Mesodermal cell (in vitro differentiated cells): ENCODE measurements at regions not wholly inside any gene's neighbourhood (a gene's known extent, or its start where the extent isn't known, plus 50 kb on each side); places are given as distances from the start of the nearest gene placed in this dataset.

Experiments used
- H3K27ac ChIP-seq: 2 replicates; pipeline ENCODE4 v1.7.0; 2013; ENCODE audit warnings: mild to moderate bottlenecking, low read depth, low read length, moderate library complexity; ENCODE audit not compliant: severe bottlenecking
- H3K36me3 ChIP-seq: 2 replicates; pipeline ENCODE4 v1.7.1; 2013; ENCODE audit warnings: mild to moderate bottlenecking, low read length, moderate library complexity; ENCODE audit not compliant: control insufficient read depth, insufficient read depth
- H3K4me1 ChIP-seq: one replicate; pipeline ENCODE4 v1.7.1; 2013; ENCODE audit warnings: mild to moderate bottlenecking, low read length; ENCODE audit not compliant: insufficient read depth, control insufficient read depth, poor library complexity, severe bottlenecking
- H3K4me3 ChIP-seq: 2 replicates; pipeline ENCODE4 v1.7.0; 2013; ENCODE audit warnings: low read length, control low read depth, mild to moderate bottlenecking; ENCODE audit not compliant: insufficient read depth, poor library complexity, severe bottlenecking; ENCODE audit errors: extremely low read depth
- H3K9me3 ChIP-seq: 2 replicates; pipeline ENCODE4 v1.7.1; 2013; ENCODE audit warnings: mild to moderate bottlenecking, low read length, moderate library complexity; ENCODE audit not compliant: control insufficient read depth
- WGBS, 2 experiments: methylation state at CpG; one replicate each; pipeline ENCODE4 v1.1.5; 2013; ENCODE audit warnings: missing lambda C conversion rate in 2 of 2; ENCODE audit not compliant: insufficient coverage in 2 of 2; 5-methylcytosine and 5-hydroxymethylcytosine counted together

DNA sequence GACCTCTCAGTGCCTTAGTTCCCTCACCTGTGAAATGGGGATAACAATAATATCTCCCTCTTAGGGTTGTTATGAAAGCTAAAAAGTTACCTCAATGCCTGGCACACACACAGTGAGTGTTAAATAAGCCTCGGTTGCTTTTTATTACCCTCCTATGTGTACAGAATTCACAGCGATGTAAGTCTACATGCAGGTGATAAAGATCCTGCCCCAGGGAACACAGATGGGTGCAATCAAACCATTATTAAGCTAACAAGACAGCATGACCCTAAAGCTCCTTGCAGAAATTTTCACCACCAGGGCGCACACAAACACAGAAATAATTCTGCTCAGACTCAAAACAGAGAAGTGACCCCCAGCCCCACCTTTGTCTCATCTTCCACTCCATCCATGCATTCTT, 261.9 kb downstream of the SNX10 start:
- Histone ChIP-seq H3K27ac (no peak overlapping the region), H3K4me3 (no peak overlapping the region), H3K9me3 (no peaks in the 10 kb centered on the region), H3K36me3 (no peaks in the 10 kb centered on the region), H3K4me1 (no peaks in the 10 kb centered on the region)
- WGBS, 2 experiments, result 77 to 95% methylated on average over 3 of the region's 3 CpGs

DNA sequence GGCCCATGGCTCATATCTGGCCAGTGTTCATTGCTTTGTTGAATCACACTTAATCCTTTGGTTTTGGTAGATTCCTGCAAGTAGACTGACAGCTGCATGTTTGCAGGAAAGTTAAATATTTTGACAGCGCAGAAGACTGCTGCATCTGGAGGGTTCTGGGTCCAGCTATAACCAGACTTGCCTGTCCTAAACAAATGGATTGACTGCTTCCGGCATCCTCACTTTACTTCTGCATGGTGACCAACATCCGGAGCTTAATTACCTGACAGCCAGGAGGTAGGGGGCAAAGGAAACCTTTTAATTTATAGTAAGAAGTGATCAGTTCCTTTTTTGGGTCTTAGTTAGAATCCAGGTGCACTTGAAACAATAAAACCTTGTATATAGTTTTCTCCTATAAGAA, 263.3 kb downstream of the SNX10 start:
- no peaks in the 10 kb centered on the region for H3K9me3 ChIP-seq
- no peak overlapping the region for H3K4me3 ChIP-seq
- no peak overlapping the region for H3K27ac ChIP-seq
- 94 to 100% methylated on average over 2 to 3 of the region's 3 CpGs for WGBS, 2 experiments
- H3K36me3 ChIP-seq, result no peaks in the 10 kb centered on the region
- no peaks in the 10 kb centered on the region for H3K4me1 ChIP-seq

DNA sequence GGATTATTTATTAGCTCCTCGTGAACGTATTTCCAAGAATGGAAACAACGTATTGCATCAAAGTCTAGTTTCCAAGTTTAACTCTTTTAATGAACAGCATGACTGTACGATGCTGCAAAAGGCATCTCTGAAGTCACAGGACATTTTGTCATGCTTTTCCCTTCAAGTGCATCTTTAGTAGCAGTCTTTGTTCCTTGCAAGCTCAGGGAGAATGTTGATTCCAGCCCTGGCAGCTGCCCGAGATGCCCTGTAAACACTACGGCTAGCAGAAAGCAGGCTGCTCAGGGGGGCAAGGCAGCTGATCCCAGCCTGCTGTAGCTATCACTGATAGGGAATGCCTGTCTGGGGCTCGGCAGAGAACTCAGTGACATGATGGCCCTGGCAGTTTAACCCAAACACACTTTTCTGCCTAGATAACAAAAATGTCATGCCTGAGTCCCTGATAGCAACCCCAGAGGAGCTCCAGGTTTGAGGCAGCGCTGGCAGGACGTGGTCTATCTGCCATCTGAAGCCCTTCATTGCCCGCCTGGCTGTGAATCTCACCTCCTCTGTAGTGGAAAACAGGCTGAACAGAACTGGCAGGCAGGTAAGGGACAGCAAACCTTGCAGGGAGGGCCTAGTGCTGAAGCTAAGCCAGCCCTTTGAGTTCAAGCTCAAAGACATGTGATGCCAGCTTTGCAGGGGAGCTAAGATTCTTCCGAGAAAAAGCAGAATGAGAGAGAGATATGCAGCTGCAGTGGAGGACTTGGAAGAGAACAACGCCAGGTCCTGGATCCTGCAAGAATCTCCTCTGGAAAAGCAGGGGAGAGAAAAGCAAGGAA, 264.6 kb downstream of the SNX10 start:
- 73 to 85% methylated on average over 11 to 12 of the region's 12 CpGs for WGBS, 2 experiments

DNA sequence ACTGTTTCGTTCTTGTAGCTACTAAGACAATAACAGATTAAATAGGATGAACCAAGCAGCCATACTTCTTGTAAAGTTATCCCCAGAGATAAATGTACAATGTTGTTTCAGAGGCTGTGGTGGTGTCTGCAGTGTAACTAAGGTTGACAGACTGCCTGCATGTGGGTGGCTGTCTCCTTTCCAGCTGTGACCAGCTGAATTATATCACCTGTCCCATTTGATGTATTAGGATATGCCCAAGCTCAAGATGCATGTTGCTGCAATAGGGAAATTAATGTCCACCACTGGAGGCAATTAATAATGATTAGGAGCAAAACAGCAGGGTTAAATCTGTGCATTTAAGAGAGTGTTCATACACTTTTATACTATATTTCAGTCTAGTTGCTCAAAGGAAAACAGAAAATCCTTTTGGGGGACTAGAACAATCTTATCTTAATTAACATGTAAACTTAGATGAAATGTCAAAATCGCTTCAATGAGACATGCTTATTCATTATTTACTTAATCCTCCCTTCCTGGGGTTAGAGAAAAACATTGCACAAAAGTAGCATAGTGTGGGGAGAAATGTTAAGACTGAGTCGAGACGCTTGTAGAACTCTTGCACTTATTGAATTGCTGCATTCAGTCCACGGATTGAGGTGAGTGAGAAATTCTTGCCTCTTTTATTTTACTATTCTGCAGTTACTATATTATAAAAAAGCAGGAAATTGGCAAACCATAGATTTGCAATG, 269.0 kb downstream of the SNX10 start:
- Histone ChIP-seq H3K36me3 (no peaks in the 10 kb centered on the region), H3K27ac (no peak overlapping the region), H3K4me1 (no peaks in the 10 kb centered on the region), H3K4me3 (no peak overlapping the region), H3K9me3 (no peaks in the 10 kb centered on the region)
- WGBS, 2 experiments, result no CpG with 5 or more reads among the region's 5 CpGs

More for the DNA sequence above, 264.6 kb downstream of the SNX10 start:
- Histone ChIP-seq H3K9me3 (no peaks in the 10 kb centered on the region), H3K36me3 (no peaks in the 10 kb centered on the region), H3K27ac (no peak overlapping the region), H3K4me3 (no peak overlapping the region), H3K4me1 (no peaks in the 10 kb centered on the region)

DNA sequence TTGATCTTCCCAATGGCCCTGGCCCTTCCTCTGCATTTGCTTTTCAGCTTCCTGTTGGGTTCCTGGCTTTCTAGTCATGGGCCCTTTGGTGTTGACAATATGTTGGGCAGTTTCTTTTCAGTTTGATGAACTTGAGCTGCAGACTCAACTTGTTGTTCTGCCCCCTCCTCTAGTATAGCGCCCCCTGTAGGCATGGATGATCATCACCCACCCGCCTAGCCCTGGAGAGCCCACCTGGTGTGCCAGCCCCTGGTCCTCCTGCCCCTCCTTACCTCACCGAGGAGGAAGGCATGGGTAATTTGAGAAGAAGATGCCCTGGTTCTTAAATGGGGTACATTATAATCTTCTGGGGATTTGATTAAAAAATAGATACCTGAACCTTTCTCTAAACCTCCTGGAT, 271.2 kb downstream of the SNX10 start:
- Histone ChIP-seq H3K9me3 (no peaks in the 10 kb centered on the region), H3K4me3 (no peak overlapping the region), H3K4me1 (no peaks in the 10 kb centered on the region), H3K27ac (no peak overlapping the region), H3K36me3 (no peaks in the 10 kb centered on the region)
- 83% methylated on average over 1 of the region's 3 CpGs; no CpG with 5 or more reads in 1 of the 2 experiments for WGBS, 2 experiments

DNA sequence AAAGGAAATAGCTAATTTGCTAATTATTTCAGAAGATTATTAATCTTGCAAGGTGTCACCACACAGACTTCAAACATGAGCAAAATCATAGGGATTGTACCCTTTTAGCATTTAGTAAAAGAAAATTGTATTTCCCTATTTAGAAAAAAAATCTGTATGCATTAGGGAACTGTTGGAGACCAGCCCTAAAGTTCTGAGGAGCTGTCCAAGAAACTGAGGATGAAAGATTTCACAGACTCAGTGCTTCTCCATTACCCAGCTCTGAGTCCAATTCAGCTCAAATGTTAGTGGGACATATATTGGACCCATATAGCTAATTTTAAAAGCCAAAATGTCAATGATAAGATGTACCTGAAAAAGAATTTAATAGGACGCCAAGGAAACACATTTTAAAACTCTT, 271.7 kb downstream of the SNX10 start:
- Histone ChIP-seq H3K4me3 (no peak overlapping the region), H3K9me3 (no peaks in the 10 kb centered on the region), H3K4me1 (no peaks in the 10 kb centered on the region), H3K27ac (no peak overlapping the region), H3K36me3 (no peaks in the 10 kb centered on the region)
- WGBS, 2 experiments, result no CpG with 5 or more reads among the region's 1 CpG

DNA sequence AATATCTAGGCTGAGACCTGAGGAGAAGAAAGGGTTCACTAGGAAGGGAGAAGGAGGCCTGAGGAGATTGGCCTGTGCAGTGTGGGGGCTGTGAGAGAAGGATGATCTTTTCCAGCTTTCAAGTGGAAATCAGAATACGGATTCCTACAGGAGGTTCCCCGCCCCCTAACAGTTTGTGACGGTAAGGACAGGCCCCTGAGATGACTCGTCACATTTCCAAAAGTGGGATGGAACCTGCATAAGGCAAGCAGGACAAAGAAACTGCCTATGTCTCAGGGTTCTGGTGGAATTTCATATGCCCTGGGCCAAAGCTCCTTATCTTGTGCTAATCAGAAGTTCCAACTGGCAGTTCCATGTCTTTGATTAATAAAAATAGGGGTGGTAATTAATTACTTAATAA, 275.6 kb downstream of the SNX10 start:
- Histone ChIP-seq H3K4me3 (no peak overlapping the region), H3K36me3 (no peaks in the 10 kb centered on the region), H3K9me3 (no peaks in the 10 kb centered on the region), H3K4me1 (no peaks in the 10 kb centered on the region), H3K27ac (no peak overlapping the region)
- whole genome bisulfite sequencing, 2 experiments, result 43 to 49% methylated on average over 4 of the region's 4 CpGs

DNA sequence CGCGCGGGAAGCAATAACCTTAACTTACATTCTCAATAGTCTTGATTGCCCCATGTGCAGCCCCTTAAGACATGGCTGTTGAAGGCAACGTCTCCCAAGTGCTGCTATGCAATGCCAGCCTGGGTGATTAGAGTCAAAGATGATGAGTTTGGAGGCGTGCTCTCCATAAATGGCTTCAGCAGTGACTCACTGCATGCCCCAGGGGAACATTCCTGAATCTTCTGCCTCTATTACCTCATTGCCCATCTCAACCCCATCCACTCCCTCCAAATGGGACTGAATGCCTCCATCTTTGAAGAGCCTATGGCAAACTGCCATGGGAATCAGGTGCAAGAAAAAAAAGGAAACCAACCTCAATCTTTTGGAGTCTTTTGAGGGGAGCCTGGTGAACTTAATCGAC, 282.8 kb downstream of the SNX10 start:
- H3K27ac ChIP-seq, result no peak overlapping the region
- H3K4me1 ChIP-seq, result no peaks in the 10 kb centered on the region
- no peaks in the 10 kb centered on the region for H3K36me3 ChIP-seq
- WGBS, 2 experiments, result 40 to 63% methylated on average over 1 to 2 of the region's 6 CpGs
- H3K4me3 ChIP-seq, result no peak overlapping the region
- H3K9me3 ChIP-seq, result no peaks in the 10 kb centered on the region

DNA sequence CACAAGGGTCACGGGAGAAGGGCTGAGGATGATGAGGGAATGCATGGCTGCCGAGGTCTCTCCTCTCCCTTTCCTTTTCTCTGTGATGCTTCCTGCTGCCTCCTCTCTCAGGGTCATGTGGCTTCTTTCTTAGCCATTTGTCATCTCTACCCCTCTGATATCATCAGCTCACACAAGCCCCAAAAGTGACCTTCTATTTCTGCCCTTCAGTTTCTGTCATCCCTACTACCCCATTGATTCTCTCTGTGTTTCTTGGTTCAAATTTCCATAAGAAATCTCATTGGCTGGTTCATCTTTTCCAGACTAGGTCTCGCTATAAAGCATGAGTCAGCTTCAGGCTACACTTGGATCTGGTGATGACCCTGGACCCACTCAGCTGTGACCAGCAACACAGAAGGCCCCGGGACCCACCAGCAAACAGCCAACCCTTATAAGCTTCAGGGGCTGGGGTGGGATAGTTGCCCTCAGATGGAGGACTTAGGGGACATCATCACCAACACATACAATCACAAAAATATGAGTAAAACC, 284.3 kb downstream of the SKAP2 start:
- H3K27ac ChIP-seq, result no peak overlapping the region
- no peak overlapping the region for H3K4me3 ChIP-seq
- no peaks in the 10 kb centered on the region for H3K4me1 ChIP-seq
- H3K36me3 ChIP-seq, result no peaks in the 10 kb centered on the region
- no peaks in the 10 kb centered on the region for H3K9me3 ChIP-seq
- 85 to 93% methylated on average over 2 to 3 of the region's 4 CpGs for WGBS, 2 experiments

DNA sequence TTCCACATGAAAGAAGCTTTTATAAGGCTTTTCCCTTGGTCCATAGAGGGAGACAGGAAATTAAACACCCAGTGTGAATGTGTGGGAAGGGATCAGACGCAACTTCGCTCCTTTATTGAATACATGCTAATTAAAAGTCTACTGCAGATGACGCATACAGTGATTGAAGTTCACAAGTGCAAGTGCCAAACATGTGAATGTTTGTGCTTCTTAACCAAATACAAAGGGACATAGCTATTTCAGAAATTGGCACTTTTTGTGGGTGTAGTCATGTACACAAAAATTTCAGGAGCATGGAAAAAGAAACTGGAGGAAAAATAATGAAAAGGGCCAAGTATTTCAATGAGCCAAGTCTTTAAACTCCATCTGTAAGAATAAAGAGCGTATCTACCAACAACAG, 283.7 kb downstream of the SKAP2 start:
- H3K9me3 ChIP-seq, result no peaks in the 10 kb centered on the region
- WGBS, 2 experiments, result 80 to 88% methylated on average over 2 to 4 of the region's 4 CpGs
- no peaks in the 10 kb centered on the region for H3K36me3 ChIP-seq
- no peaks in the 10 kb centered on the region for H3K4me1 ChIP-seq
- no peak overlapping the region for H3K27ac ChIP-seq
- no peak overlapping the region for H3K4me3 ChIP-seq
